HepG2 (cell line): ENCODE measurements at regions not wholly inside any gene's neighbourhood (a gene's known extent, or its start where the extent isn't known, plus 50 kb on each side); places are given as distances from the start of the nearest gene placed in this dataset.

Experiments
- ATAC-seq: fragments of 200-7000 bp; cut with Tn5 transposase; 3 replicates; pipeline ENCODE4 v1.9.1; 2020; ENCODE audit warnings: mild to moderate bottlenecking, moderate library complexity
- BruUV-seq: library from RNA; stranded (reverse); fragments of 400-500 nt; replicated peaks from 2 replicates; lab custom pipeline; 2021; lab: Mats Ljungman, UMichigan
- CTCF ChIA-PET: fragments of 300-600 bp; formaldehyde crosslinking; extraction: SDS; loops from one replicate; lab custom pipeline; 2021; ENCODE audit warnings: low total read pairs, inconsistent platforms, low intra/inter-chr PET ratio; lab: Yijun Ruan, JAX
- POLR2A ChIA-PET: fragments of 350-600 bp; sonication (Branson Sonifier 250); formaldehyde crosslinking; loops from one replicate; lab custom pipeline; 2020; ENCODE audit warnings: antibody characterized with exemption, inconsistent platforms; lab: Yijun Ruan, JAX
- DNase-seq: peaks from one replicate; pipeline ENCODE4 v3.0.0-alpha.2; 2015; ENCODE audit warnings: low spot score
- FAIRE-seq: peaks from 3 replicates; lab custom pipeline; 2011; peaks lifted over from hg19 to GRCh38; lab: Jason Lieb, UNC
- H2AFZ ChIP-seq: one replicate; pipeline ENCODE4 v1.6.1; 2011; ENCODE audit warnings: low read length, inconsistent platforms
- H3K27ac ChIP-seq: fragments of 300-600 bp; 3 replicates; pipeline ENCODE4 v1.8.0; 2011; ENCODE audit warnings: mixed run types, mild to moderate bottlenecking, mixed read lengths, low read length, inconsistent platforms; ENCODE audit not compliant: insufficient read depth; ENCODE audit errors: extremely low read length
- H3K27me3 ChIP-seq, 2 experiments: fragments of 200-600 bp in 1 of 2; 2 replicates in 1 of 2; 3 replicates in 1 of 2; pipeline versions ENCODE4 v1.6.0 to v1.8.0; 2011; ENCODE audit warnings: low read length in 2 of 2, mild to moderate bottlenecking in 2 of 2, moderate library complexity in 2 of 2, inconsistent platforms in 1 of 2; ENCODE audit not compliant: insufficient read depth in 2 of 2, control insufficient read depth in 1 of 2
- H3K36me3 ChIP-seq, 2 experiments: fragments of 200-600 bp in 1 of 2; replicated peaks in 1 of 2; 2 replicates in 1 of 2; 3 replicates in 1 of 2; pipeline versions ENCODE4 v1.5.1 to v1.8.0; 2011; ENCODE audit warnings: low read length in 2 of 2, inconsistent platforms in 1 of 2; ENCODE audit not compliant: insufficient read depth in 2 of 2, control insufficient read depth in 1 of 2
- H3K4me1 ChIP-seq: 2 replicates; pipeline ENCODE4 v1.5.1; 2012; ENCODE audit warnings: low read length, inconsistent platforms; ENCODE audit not compliant: insufficient read depth
- H3K4me2 ChIP-seq: 2 replicates; pipeline ENCODE4 v1.6.0; 2011; ENCODE audit warnings: low read depth, low read length, inconsistent platforms
- H3K4me3 ChIP-seq, 3 experiments: fragments of 200-600 bp in 1 of 3; sonication (generic), shearing (Covaris generic) in 1 of 3; replicated peaks in 1 of 3; 2 replicates each; pipeline ENCODE4 v1.5.1; 2011 to 2016; ENCODE audit warnings: low read length in 3 of 3, inconsistent platforms in 2 of 3, low read depth in 2 of 3, mild to moderate bottlenecking in 2 of 3, control low read depth in 1 of 3, mixed read lengths in 1 of 3; ENCODE audit not compliant: insufficient read depth in 1 of 3
- H3K79me2 ChIP-seq: one replicate; pipeline ENCODE4 v1.6.1; 2011; ENCODE audit warnings: low read length, inconsistent platforms; ENCODE audit not compliant: insufficient read depth
- H3K9ac ChIP-seq: 2 replicates; pipeline ENCODE4 v1.6.0; 2011; ENCODE audit warnings: mild to moderate bottlenecking, low read depth, low read length, inconsistent platforms; ENCODE audit not compliant: insufficient read depth
- H3K9me3 ChIP-seq: 2 replicates; pipeline ENCODE4 v1.5.1; 2012; ENCODE audit warnings: mild to moderate bottlenecking, low read length
- H4K20me1 ChIP-seq: 2 replicates; pipeline ENCODE4 v1.6.0; 2011; ENCODE audit warnings: inconsistent platforms, mild to moderate bottlenecking, low read length, moderate library complexity; ENCODE audit not compliant: insufficient read depth
- BATF2 ChIP-seq: sonication (generic); formaldehyde crosslinking; IDR thresholded peaks from 2 replicates; pipeline ENCODE4 v1.8.0; 2022; ENCODE audit warnings: mild to moderate bottlenecking, missing genetic modification reagents, moderate library complexity
- BRD4 ChIP-seq: sonication (generic); formaldehyde crosslinking; IDR thresholded peaks from 2 replicates; pipeline ENCODE4 v1.4.0; 2020; ENCODE audit warnings: missing genetic modification reagents
- CENPX ChIP-seq: sonication (generic); formaldehyde crosslinking; IDR thresholded peaks from 2 replicates; pipeline ENCODE4 v1.9.0; 2021; ENCODE audit warnings: mild to moderate bottlenecking, missing genetic modification reagents, moderate library complexity
- CHD2 ChIP-seq: IDR thresholded peaks from 2 replicates; pipeline ENCODE4 v1.6.1; 2011; ENCODE audit warnings: low read depth, low read length, improper control_type of control experiment
- DRAP1 ChIP-seq: IDR thresholded peaks from 2 replicates; pipeline ENCODE4 v1.6.1; 2016; ENCODE audit warnings: missing genetic modification reagents, missing compliant biosample characterization
- ETS1 ChIP-seq: sonication (generic); formaldehyde crosslinking; IDR thresholded peaks from 2 replicates; pipeline ENCODE4 v1.4.0; 2020; ENCODE audit warnings: missing genetic modification reagents
- FOSL1 ChIP-seq: sonication (generic); formaldehyde crosslinking; IDR thresholded peaks from 2 replicates; pipeline ENCODE4 v1.9.0; 2021; ENCODE audit warnings: missing genetic modification reagents, borderline replicate concordance
- ISX ChIP-seq: sonication (generic); formaldehyde crosslinking; conservative IDR thresholded peaks from 2 replicates; pipeline ENCODE4 v1.5.0; 2020; ENCODE audit warnings: missing genetic modification reagents
- SP4 ChIP-seq: sonication (generic); formaldehyde crosslinking; IDR thresholded peaks from 2 replicates; pipeline ENCODE4 v1.8.1; 2023; ENCODE audit warnings: mild to moderate bottlenecking, missing genetic modification reagents
- SRY ChIP-seq: sonication (generic); formaldehyde crosslinking; IDR thresholded peaks from 2 replicates; pipeline ENCODE4 v1.8.0; 2022; ENCODE audit warnings: mild to moderate bottlenecking, missing genetic modification reagents
- TCF12 ChIP-seq, 2 experiments: fragments of 450-650 bp in 1 of 2; sonication (generic) in 1 of 2; formaldehyde crosslinking in 1 of 2; IDR thresholded peaks; 2 replicates each; pipeline versions ENCODE4 v1.6.1 to v1.8.0; 2017 to 2022; ENCODE audit warnings: antibody characterized with exemption in 1 of 2, mild to moderate bottlenecking in 1 of 2, missing genetic modification reagents in 1 of 2, moderate library complexity in 1 of 2
- ZBTB3 ChIP-seq: sonication (generic); formaldehyde crosslinking; IDR thresholded peaks from 2 replicates; pipeline ENCODE4 v1.4.0; 2020; ENCODE audit warnings: low read depth, mild to moderate bottlenecking, moderate library complexity, missing genetic modification reagents, borderline replicate concordance
- ZBTB42 ChIP-seq: sonication (generic); formaldehyde crosslinking; IDR thresholded peaks from 2 replicates; pipeline ENCODE4 v1.5.0; 2020; ENCODE audit warnings: mild to moderate bottlenecking, missing genetic modification reagents
- ZFP1 ChIP-seq: IDR thresholded peaks from 2 replicates; pipeline ENCODE4 v1.6.1; 2016
- ZNF567 ChIP-seq: sonication (generic); formaldehyde crosslinking; IDR thresholded peaks from 2 replicates; pipeline ENCODE4 v1.8.1; 2023; ENCODE audit warnings: mild to moderate bottlenecking, missing genetic modification reagents, borderline replicate concordance
- ZNF570 ChIP-seq: sonication (generic); formaldehyde crosslinking; IDR thresholded peaks from 2 replicates; pipeline ENCODE4 v1.4.0; 2020; ENCODE audit warnings: mild to moderate bottlenecking, missing genetic modification reagents, borderline replicate concordance
- WGBS: methylation state at CpG from one replicate; pipeline ENCODE4 v1.1.6; 2017; ENCODE audit warnings: low lambda C conversion rate; 5-methylcytosine and 5-hydroxymethylcytosine counted together
- in situ Hi-C: cut with HindIII; loops from 2 replicates; pipeline ENCODE4 v1.10.0; 2017; ENCODE audit warnings: low pct_unique_long_range_greater_than_20kb; ENCODE audit not compliant: extremely low pct_ligation_motif_present
- intact Hi-C: fragments of 100-400 bp; cut with micrococcal nuclease; formaldehyde crosslinking; loops from one replicate; pipeline ENCODE4 v1.10.0; 2022; ENCODE audit not compliant: unreplicated experiment
- TF ChIP-seq, protein P1 (sequence below): sonication (generic); formaldehyde crosslinking; IDR thresholded peaks from 2 replicates; pipeline ENCODE4 v1.4.0; 2020; ENCODE audit warnings: missing genetic modification reagents

GRCh38 chr13:30520571-30520970 is 54.8 kb upstream of the HMGB1 start:
- FAIRE-seq (no peak), ATAC-seq (no peak), DNase-seq (no peak)
- Histone ChIP-seq H3K9ac (no peak overlapping the region), H3K27ac (no peak overlapping the region), H3K9me3 (no peaks in the 10 kb centered on the region), H2AFZ (no peak overlapping the region), H3K79me2 (no peaks in the 10 kb centered on the region), H3K27me3 (no peaks in the 10 kb centered on the region), H3K4me2 (no peak overlapping the region), H3K4me3 (no peak overlapping the region), H3K36me3 (no peaks in the 10 kb centered on the region), H4K20me1 (no peaks in the 10 kb centered on the region), H3K4me1 (no peaks in the 10 kb centered on the region)
- in situ Hi-C loops: no loop called here
- ChIA-PET POLR2A (no interaction called here), CTCF (no interaction called here)
- no TSS peak for BruUV-seq
- TF ChIP-seq BATF2 (CRISPR knock-in tag) (no peak), TCF12 (IDR thresholded peaks at IDR 0.05) (no peak), TCF12 (CRISPR knock-in tag; IDR thresholded peaks at IDR 0.05) (no peak), FOSL1 (CRISPR knock-in tag) (no peak), SP4 (CRISPR knock-in tag) (no peak), DRAP1 (CRISPR knock-in tag) (no peak), ETS1 (CRISPR knock-in tag) (no peak), ZNF570 (CRISPR knock-in tag) (no peak), ZFP1 (CRISPR knock-in tag) (no peak), CHD2 (no peak), ZNF567 (CRISPR knock-in tag) (no peak), ZBTB3 (CRISPR knock-in tag) (no peak), ZBTB42 (no peak), SRY (CRISPR knock-in tag) (no peak), ISX (CRISPR knock-in tag) (no peak), BRD4 (CRISPR knock-in tag) (no peak), CENPX (CRISPR knock-in tag) (no peak)
- TF ChIP-seq, protein P1, sequence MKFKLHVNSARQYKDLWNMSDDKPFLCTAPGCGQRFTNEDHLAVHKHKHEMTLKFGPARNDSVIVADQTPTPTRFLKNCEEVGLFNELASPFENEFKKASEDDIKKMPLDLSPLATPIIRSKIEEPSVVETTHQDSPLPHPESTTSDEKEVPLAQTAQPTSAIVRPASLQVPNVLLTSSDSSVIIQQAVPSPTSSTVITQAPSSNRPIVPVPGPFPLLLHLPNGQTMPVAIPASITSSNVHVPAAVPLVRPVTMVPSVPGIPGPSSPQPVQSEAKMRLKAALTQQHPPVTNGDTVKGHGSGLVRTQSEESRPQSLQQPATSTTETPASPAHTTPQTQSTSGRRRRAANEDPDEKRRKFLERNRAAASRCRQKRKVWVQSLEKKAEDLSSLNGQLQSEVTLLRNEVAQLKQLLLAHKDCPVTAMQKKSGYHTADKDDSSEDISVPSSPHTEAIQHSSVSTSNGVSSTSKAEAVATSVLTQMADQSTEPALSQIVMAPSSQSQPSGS (CRISPR knock-in tag): no peak
- intact Hi-C loops: no loop called here
- 38% methylated on average over 4 of the region's 4 CpGs for WGBS
